Keratinocyte (primary cell): ENCODE measurements at regions not wholly inside any gene's neighbourhood (a gene's known extent, or its start where the extent isn't known, plus 50 kb on each side); places are given as distances from the start of the nearest gene placed in this dataset.

Experiments
- DNase-seq: peaks from one replicate; pipeline ENCODE4 v3.0.0-alpha.2; 2011; ENCODE audit warnings: low read depth, missing footprints, low spot score
- FAIRE-seq: peaks from 2 replicates; lab custom pipeline; 2011; peaks lifted over from hg19 to GRCh38; lab: Jason Lieb, UNC
- H2AFZ ChIP-seq: 2 replicates; pipeline ENCODE4 v1.6.0; 2012; ENCODE audit warnings: low read length, control low read depth, inconsistent platforms; ENCODE audit not compliant: control insufficient read depth
- H3K27ac ChIP-seq: 2 replicates; pipeline ENCODE4 v1.5.1; 2011; ENCODE audit warnings: low read length; ENCODE audit not compliant: control insufficient read depth, insufficient read depth
- H3K27me3 ChIP-seq: 3 replicates; pipeline ENCODE4 v1.6.0; 2011; ENCODE audit warnings: low read length; ENCODE audit not compliant: control insufficient read depth, insufficient read depth; ENCODE audit errors: extremely low read depth
- H3K36me3 ChIP-seq, 2 experiments: 2 replicates in 1 of 2; 3 replicates in 1 of 2; pipeline ENCODE4 v1.5.1; 2011; ENCODE audit warnings: low read length in 2 of 2, mild to moderate bottlenecking in 1 of 2; ENCODE audit not compliant: control insufficient read depth in 2 of 2, insufficient read depth in 2 of 2; ENCODE audit errors: extremely low read depth in 1 of 2
- H3K4me1 ChIP-seq: 3 replicates; pipeline ENCODE4 v1.5.1; 2011; ENCODE audit warnings: low read length; ENCODE audit not compliant: control insufficient read depth, insufficient read depth; ENCODE audit errors: extremely low read depth
- H3K4me2 ChIP-seq: 3 replicates; pipeline ENCODE4 v1.6.0; 2011; ENCODE audit warnings: low read depth, low read length; ENCODE audit not compliant: control insufficient read depth, insufficient read depth; ENCODE audit errors: extremely low read depth
- H3K4me3 ChIP-seq, 3 experiments: fragments of 200-600 bp in 1 of 3; sonication (generic) in 1 of 3; 2 replicates in 2 of 3; 3 replicates in 1 of 3; pipeline ENCODE4 v1.5.1; 2011 to 2016; ENCODE audit warnings: low read length in 3 of 3, mild to moderate bottlenecking in 3 of 3, control low read depth in 2 of 3, inconsistent platforms in 1 of 3, low read depth in 1 of 3, mixed read lengths in 1 of 3, mixed run types in 1 of 3, moderate library complexity in 1 of 3; ENCODE audit not compliant: control insufficient read depth in 2 of 3, insufficient read depth in 2 of 3; ENCODE audit errors: extremely low read depth in 1 of 3
- H3K79me2 ChIP-seq: 2 replicates; pipeline ENCODE4 v1.6.0; 2012; ENCODE audit warnings: low read length; ENCODE audit not compliant: control insufficient read depth, insufficient read depth
- H3K9ac ChIP-seq: 3 replicates; pipeline ENCODE4 v1.6.0; 2011; ENCODE audit warnings: low read length; ENCODE audit not compliant: control insufficient read depth, insufficient read depth; ENCODE audit errors: extremely low read depth
- H3K9me1 ChIP-seq: 3 replicates; pipeline ENCODE4 v1.6.0; 2011; ENCODE audit warnings: low read length; ENCODE audit not compliant: control insufficient read depth, insufficient read depth; ENCODE audit errors: extremely low read depth
- H3K9me3 ChIP-seq: 2 replicates; pipeline ENCODE4 v1.5.1; 2012; ENCODE audit warnings: low read depth, low read length; ENCODE audit not compliant: control insufficient read depth
- H4K20me1 ChIP-seq: 3 replicates; pipeline ENCODE4 v1.6.0; 2011; ENCODE audit warnings: low read length; ENCODE audit not compliant: control insufficient read depth, insufficient read depth; ENCODE audit errors: extremely low read depth
- EZH2 ChIP-seq: IDR thresholded peaks from one replicate; pipeline ENCODE4 v1.6.1; 2012; ENCODE audit warnings: inconsistent platforms, mild to moderate bottlenecking, low read length, moderate library complexity
- dilution Hi-C: fragments of 300-500 bp; cut with MboI; formaldehyde crosslinking; loops from one replicate; pipeline ENCODE4 v1.7.0; 2020; ENCODE audit warnings: low sequenced_read_pairs; ENCODE audit not compliant: extremely low pct_ligation_motif_present
- TF ChIP-seq, protein P1 (sequence below), 3 experiments: IDR thresholded peaks in 1 of 3; conservative IDR thresholded peaks in 1 of 3; optimal IDR thresholded peaks in 1 of 3; 2 replicates in 2 of 3; 3 replicates in 1 of 3; pipeline versions ENCODE3 to v1.5.1; 2011; ENCODE audit warnings: low read length in 3 of 3, mild to moderate bottlenecking in 3 of 3, moderate library complexity in 2 of 3, control low read depth in 1 of 3, inconsistent platforms in 1 of 3; ENCODE audit not compliant: insufficient read depth in 2 of 3; ENCODE audit errors: extremely low read depth in 1 of 3

DNA sequence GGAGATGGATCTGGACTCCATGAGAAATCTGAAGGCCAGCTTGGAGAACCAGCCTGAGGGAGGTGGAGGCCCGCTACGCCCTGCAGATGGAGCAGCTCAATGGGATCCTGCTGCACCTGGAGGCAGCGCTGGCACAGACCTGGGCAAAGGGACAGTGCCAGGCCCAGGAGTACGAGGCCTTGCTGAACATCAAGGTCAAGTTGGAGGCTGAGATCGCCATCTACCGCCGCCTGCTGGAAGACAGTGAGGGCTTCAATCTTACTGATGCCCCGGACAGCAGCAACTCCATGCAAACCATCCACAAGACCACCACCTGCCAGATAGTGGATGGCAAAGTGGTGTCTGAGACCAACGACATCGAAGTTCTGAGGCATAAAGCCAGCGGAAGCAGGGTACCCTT lies 601.5 kb upstream of the ZP4 start:
- DNase-seq (no peak), FAIRE-seq (no peak)
- H3K9ac ChIP-seq = no peak overlapping the region
- dilution Hi-C loops = no loop called here
- H2AFZ ChIP-seq = no peak overlapping the region
- no peaks in the 10 kb centered on the region for H4K20me1 ChIP-seq
- no peaks in the 10 kb centered on the region for H3K9me1 ChIP-seq
- no peaks in the 10 kb centered on the region for H3K27me3 ChIP-seq
- no peaks in the 10 kb centered on the region for H3K79me2 ChIP-seq
- H3K27ac ChIP-seq = no peak overlapping the region
- no peak overlapping the region for H3K4me2 ChIP-seq
- no peaks in the 10 kb centered on the region for H3K9me3 ChIP-seq
- no peaks in the 10 kb centered on the region for H3K4me1 ChIP-seq
- no peak overlapping the region for H3K4me3 ChIP-seq
- no peaks in the 10 kb centered on the region for H3K36me3 ChIP-seq
- no peak for TF ChIP-seq EZH2
- TF ChIP-seq, protein P1, sequence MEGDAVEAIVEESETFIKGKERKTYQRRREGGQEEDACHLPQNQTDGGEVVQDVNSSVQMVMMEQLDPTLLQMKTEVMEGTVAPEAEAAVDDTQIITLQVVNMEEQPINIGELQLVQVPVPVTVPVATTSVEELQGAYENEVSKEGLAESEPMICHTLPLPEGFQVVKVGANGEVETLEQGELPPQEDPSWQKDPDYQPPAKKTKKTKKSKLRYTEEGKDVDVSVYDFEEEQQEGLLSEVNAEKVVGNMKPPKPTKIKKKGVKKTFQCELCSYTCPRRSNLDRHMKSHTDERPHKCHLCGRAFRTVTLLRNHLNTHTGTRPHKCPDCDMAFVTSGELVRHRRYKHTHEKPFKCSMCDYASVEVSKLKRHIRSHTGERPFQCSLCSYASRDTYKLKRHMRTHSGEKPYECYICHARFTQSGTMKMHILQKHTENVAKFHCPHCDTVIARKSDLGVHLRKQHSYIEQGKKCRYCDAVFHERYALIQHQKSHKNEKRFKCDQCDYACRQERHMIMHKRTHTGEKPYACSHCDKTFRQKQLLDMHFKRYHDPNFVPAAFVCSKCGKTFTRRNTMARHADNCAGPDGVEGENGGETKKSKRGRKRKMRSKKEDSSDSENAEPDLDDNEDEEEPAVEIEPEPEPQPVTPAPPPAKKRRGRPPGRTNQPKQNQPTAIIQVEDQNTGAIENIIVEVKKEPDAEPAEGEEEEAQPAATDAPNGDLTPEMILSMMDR (optimal IDR thresholded peaks at IDR 0.05 in 1 of 3, IDR thresholded peaks at IDR 0.05 in 1 of 3, conservative IDR thresholded peaks at IDR 0.05 in 1 of 3; ENCODE audit: extremely low read depth in 1 of 3, insufficient read depth in 2 of 3, low read length in 3 of 3) = peak in 1 of 3 experiments; percentile 7

DNA sequence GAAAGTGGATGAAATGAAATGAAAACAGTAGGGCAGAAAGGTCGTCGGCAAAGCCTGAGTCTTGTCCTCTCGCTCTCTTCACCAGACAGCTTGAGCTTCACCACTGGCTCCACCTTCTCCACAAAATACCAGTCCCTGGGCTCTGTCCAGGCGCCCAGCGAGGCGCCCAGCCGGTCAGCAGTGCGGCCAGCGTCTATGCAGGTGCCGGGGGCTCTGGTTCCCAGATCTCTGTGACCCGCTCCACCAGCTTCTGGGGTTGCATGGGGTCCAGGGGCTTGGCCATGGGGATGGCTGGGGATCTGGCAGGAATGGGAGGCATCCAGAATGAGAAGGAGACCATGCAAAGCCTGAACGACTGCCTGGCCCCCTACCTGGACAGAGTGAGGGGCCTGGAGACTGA lies 600.5 kb upstream of the ZP4 start:
- Histone ChIP-seq H3K9me1 (no peaks in the 10 kb centered on the region), H3K4me1 (no peaks in the 10 kb centered on the region), H3K27me3 (no peaks in the 10 kb centered on the region), H3K4me2 (no peak overlapping the region), H4K20me1 (no peaks in the 10 kb centered on the region), H3K27ac (no peak overlapping the region), H3K36me3 (no peaks in the 10 kb centered on the region), H3K9me3 (no peaks in the 10 kb centered on the region), H3K79me2 (no peaks in the 10 kb centered on the region), H3K9ac (no peak overlapping the region), H2AFZ (no peak overlapping the region), H3K4me3 (no peak overlapping the region)
- no peak for DNase-seq
- no peak for FAIRE-seq
- TF ChIP-seq EZH2 = no peak
- TF ChIP-seq, protein P1 (optimal IDR thresholded peaks at IDR 0.05 in 1 of 3, IDR thresholded peaks at IDR 0.05 in 1 of 3, conservative IDR thresholded peaks at IDR 0.05 in 1 of 3; ENCODE audit: extremely low read depth in 1 of 3, insufficient read depth in 2 of 3, low read length in 3 of 3) = no peak
- dilution Hi-C loops = no loop called here
